ENCODE measurements at regions not wholly inside any gene's neighbourhood (a gene's known extent, or its start where the extent isn't known, plus 50 kb on each side); places are given as distances from the start of the nearest gene placed in this dataset.
A peak's percentile ranks its signal among the peaks of the same experiment; 100 is the strongest.

DNA sequence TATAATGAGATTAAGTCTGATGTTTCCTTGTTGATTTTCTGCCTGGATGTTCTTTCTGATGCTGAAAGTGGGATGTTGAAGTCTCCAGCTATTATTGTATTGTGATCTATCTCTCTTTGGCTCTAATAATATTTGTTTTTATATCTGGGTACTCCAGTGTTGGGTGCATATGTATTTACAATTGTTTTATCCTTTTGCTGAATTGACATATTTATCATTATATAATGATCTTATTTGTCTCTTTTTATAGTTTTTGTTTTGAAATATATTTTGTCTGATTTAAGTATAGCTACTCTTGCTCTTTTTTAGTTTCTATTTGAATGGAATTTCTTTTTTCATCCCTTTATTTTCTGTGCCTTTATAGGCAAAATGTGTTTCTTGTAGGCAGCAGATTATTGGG lies 522.2 kb upstream of the NEGR1 start:
- Histone ChIP-seq H3K4me1 (no peaks in the 10 kb centered on the region), H3K9me3 (no peaks in the 10 kb centered on the region), H3K4me3 (no peak overlapping the region), H3K27ac (no peak overlapping the region), H3K4me2 (no peak overlapping the region)
- FAIRE-seq (no peak), ATAC-seq (no peak), DNase-seq (ENCODE audit: low read depth in 1 of 2, low spot score in 1 of 2) (no peak)
- TF ChIP-seq, protein P1, sequence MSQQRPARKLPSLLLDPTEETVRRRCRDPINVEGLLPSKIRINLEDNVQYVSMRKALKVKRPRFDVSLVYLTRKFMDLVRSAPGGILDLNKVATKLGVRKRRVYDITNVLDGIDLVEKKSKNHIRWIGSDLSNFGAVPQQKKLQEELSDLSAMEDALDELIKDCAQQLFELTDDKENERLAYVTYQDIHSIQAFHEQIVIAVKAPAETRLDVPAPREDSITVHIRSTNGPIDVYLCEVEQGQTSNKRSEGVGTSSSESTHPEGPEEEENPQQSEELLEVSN (IDR thresholded peaks at IDR 0.05; ENCODE audit: borderline replicate concordance, low read depth) = no peak
- TF ChIP-seq KDM5A (IDR thresholded peaks at IDR 0.05) = no peak
- no peak for TF ChIP-seq POLR2A (IDR thresholded peaks at IDR 0.05; ENCODE audit: low read length)
- no peak for TF ChIP-seq ZFP36 (IDR thresholded peaks at IDR 0.05; ENCODE audit: borderline replicate concordance, partially characterized antibody)
- TF ChIP-seq FOSL2 (IDR thresholded peaks at IDR 0.05) = no peak
- no peak for TF ChIP-seq FOSL2 (CRISPR knock-in tag; IDR thresholded peaks at IDR 0.05)
- TF ChIP-seq MAFK (IDR thresholded peaks at IDR 0.05; ENCODE audit: partially characterized antibody) = peak; percentile 32
- ChIA-PET POLR2A (no interaction called here), CTCF (no interaction called here)

DNA sequence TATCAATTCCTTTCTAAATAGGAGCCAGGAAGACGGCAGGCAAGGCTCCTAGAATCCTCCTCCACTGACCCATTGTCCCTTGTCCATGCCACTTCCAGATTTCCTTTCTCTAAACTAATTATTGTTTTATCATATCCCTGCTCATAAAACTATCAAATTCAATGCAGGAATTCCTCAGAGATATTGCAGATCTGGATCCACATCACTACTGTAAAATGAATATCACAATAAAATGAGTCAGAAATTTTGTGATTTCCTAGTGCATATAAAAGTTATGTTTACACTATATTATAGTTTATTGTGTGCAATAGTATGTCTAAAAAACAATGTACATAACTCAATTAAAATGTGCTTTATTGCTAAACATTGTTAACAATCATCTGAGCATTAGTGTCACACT lies 498.7 kb upstream of the NEGR1 start:
- Histone ChIP-seq H3K4me1 (no peaks in the 10 kb centered on the region), H3K9me3 (no peaks in the 10 kb centered on the region; the same call in 2 of the 3 replicates), H3K4me3 (no peak overlapping the region), H3K27ac (no peak overlapping the region), H3K4me2 (no peak overlapping the region)
- CTCF ChIA-PET = no interaction called here
- DNase-seq (ENCODE audit: low read depth in 1 of 2, low spot score in 1 of 2) (no peak), ATAC-seq (no peak), FAIRE-seq (no peak)
- POLR2A ChIA-PET = no interaction called here
- 4% methylated on average over 1 of the region's 1 CpG for WGBS (ENCODE audit: missing lambda C conversion rate)
- TF ChIP-seq BCL3 (IDR thresholded peaks at IDR 0.05) (no peak), CHD4 (IDR thresholded peaks at IDR 0.05; ENCODE audit: borderline replicate concordance) (no peak), HOXA7 (CRISPR knock-in tag; IDR thresholded peaks at IDR 0.05) (no peak), RARB (CRISPR knock-in tag; IDR thresholded peaks at IDR 0.05) (no peak), SREBF2 (IDR thresholded peaks at IDR 0.05) (no peak), RFX5 (IDR thresholded peaks at IDR 0.05) (no peak), REST (IDR thresholded peaks at IDR 0.05) (no peak), HOXB5 (CRISPR knock-in tag; IDR thresholded peaks at IDR 0.05) (no peak), MAZ (IDR thresholded peaks at IDR 0.05; ENCODE audit: borderline replicate concordance, low read depth, low read length) (no peak), CBX8 (IDR thresholded peaks at IDR 0.05) (no peak), CBX2 (IDR thresholded peaks at IDR 0.05; ENCODE audit: borderline replicate concordance, low read depth) (no peak), MYC (IDR thresholded peaks at IDR 0.05; ENCODE audit: borderline replicate concordance, low read length) (no peak), RAD21 (conservative IDR thresholded peaks at IDR 0.05 in 1 of 2, IDR thresholded peaks at IDR 0.05 in 1 of 2) (no peak), MAFK (IDR thresholded peaks at IDR 0.05; ENCODE audit: partially characterized antibody) (no peak), CHD2 (IDR thresholded peaks at IDR 0.05; ENCODE audit: low read length, partially characterized antibody) (no peak), JUN (IDR thresholded peaks at IDR 0.05) (no peak)
- TF ChIP-seq, protein P2, sequence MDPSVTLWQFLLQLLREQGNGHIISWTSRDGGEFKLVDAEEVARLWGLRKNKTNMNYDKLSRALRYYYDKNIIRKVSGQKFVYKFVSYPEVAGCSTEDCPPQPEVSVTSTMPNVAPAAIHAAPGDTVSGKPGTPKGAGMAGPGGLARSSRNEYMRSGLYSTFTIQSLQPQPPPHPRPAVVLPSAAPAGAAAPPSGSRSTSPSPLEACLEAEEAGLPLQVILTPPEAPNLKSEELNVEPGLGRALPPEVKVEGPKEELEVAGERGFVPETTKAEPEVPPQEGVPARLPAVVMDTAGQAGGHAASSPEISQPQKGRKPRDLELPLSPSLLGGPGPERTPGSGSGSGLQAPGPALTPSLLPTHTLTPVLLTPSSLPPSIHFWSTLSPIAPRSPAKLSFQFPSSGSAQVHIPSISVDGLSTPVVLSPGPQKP (IDR thresholded peaks at IDR 0.05; ENCODE audit: low read depth, low read length) = no peak
